Fibroblast of skin of left quadriceps (primary cell): ENCODE measurements at regions not wholly inside any gene's neighbourhood (a gene's known extent, or its start where the extent isn't known, plus 50 kb on each side); places are given as distances from the start of the nearest gene placed in this dataset.

ENCODE experiments used
- DNase-seq, 2 experiments: peaks; one replicate each; pipeline ENCODE4 v3.0.0-alpha.2; 2013; ENCODE audit warnings: low read depth in 2 of 2

DNA sequence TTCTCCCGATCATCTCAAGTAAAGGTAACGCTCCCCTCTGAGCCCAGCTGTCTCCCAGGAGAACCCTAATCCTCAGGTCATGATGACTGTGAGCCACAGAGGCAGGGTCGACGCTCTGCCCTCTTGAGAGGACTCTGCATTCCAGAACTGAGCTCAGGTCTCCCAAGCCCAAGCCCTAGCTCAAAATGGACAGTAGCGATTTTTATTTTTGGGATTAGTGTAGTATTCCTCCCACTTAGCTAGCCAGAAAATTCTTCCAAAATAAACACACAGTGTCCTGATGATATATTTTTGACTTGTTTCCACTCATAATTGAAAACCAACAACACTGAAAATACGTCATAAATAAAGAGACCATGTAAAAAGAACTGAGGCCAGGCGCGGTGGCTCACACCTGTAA lies 462.0 kb upstream of the MGMT start:
- no peak for DNase-seq

DNA sequence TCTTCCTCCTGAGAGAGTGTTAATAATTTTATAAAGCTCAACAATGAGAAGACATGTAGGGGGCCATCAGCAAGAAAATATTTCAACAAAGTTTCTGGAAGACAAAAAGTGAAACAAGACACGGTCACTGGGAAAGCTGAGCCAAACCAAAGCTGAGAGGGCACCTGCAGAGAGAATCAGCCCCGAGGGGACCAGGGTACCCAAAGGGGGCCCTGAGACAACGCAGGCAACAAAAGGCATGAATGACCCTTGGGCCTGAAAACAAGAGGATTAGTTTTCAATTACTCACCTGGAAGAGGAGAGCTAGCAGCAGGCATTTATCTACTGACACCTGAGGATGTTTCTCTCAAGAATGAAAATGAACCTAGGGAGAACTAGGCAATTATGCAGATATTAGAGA lies 461.2 kb upstream of the MGMT start:
- no peak for DNase-seq

- DNase-seq = no peak
These were observed 448.5 kb upstream of the MGMT start for GRCh38 chr10:129018511-129018910.

- no peak for DNase-seq
These were observed 446.2 kb upstream of the MGMT start for GRCh38 chr10:129020651-129021330.

DNA sequence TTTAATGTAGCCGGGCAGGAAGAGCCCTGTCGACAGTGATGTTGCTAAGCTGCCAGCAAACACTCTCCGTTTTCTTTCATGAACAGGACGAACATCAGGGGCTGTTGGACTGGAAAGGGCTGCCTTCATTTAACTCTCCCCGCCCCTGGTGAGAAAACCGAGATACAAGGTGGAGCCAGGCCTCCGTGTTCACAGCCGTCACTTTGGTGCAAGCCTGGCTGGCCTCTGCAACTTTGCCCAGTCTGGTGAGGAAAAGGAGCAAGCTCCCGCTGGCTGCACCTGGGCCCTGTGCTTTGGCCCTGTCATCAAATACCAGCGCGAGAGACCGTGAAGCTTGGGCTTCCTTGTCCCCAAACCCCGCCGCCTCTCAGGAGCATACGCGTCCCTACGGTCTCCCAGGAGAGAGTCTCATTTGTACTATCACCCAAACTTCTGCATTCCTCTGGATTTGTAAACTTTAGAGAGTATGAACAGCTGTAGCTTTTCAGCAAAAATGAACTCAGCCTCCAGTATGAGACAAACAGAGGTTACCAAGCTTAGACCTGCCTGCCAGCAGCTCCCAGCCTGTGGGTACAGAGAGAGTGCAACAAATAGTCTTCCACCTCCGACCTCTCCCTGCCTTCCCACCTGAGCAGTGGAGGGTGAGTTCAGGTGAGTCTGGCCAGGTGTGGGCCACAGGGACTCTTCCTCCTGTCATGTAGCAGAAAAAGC lies 445.3 kb upstream of the MGMT start:
- no peak for DNase-seq

GRCh38 chr10:129023082-129023481 lies 444.0 kb upstream of the MGMT start:
- DNase-seq = no peak

- no peak for DNase-seq
These were observed 443.0 kb upstream of the MGMT start for GRCh38 chr10:129024046-129024445.

DNA sequence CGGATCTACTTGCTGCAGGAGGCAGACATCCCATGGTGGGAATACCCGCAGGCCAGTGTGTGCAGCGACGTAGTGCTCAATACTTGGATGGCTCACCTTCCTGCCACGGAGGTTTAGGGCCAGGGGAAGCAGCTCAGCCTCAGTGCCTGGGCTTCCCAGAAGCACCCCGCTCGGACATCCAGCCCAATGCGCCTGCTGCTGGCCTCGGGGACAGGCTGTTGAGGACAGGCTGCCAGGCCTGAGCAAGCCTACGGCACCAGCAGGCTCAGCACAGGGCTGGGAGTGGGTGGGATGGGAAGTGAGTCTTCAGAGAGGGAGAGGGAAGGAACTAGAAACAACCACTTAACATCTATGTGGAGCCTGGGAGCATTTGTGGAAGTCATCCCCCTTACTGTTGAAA lies 441.3 kb upstream of the MGMT start:
- no peak for DNase-seq

- no peak for DNase-seq
These were observed 439.1 kb upstream of the MGMT start for GRCh38 chr10:129027906-129028305.

DNA sequence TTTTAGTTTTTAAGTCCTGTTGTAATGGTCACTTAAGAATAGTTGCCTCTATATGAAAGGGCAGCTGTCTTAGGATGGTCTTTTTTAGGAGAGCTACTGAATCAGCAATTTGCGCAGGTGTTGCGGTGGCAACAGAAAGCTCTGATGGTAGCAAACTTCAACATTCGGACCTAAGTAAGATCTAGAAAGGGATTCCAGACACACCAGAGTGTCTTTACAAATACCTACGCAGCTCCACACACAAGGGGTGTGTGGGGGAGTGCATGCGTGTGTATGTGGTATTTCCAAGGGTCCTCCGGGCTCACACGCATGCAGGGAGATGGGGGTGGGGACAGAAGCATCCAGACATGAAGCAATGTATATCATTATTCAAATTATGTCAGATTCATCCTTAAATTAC lies 438.6 kb upstream of the MGMT start:
- DNase-seq = no peak

GRCh38 chr10:129029051-129029450 lies 438.0 kb upstream of the MGMT start:
- DNase-seq = no peak

- DNase-seq = no peak
These were observed 437.0 kb upstream of the MGMT start for GRCh38 chr10:129029851-129030602.

DNA sequence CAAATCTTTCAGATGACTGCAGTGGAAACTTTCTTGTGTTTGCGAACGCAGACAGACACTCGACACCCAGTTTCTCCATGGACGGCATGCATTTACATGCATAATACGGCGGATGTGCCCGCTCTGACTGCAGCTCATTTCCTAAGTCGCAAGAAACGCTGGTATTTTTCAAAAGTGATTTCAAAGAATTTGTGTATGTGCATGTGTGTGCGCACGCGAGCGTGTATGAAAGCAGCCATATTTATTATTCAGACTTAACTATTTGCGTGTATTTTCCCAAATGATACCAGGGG lies 436.5 kb upstream of the MGMT start:
- no peak for DNase-seq

GRCh38 chr10:129030996-129031843 lies 435.8 kb upstream of the MGMT start:
- no peak for DNase-seq

DNA sequence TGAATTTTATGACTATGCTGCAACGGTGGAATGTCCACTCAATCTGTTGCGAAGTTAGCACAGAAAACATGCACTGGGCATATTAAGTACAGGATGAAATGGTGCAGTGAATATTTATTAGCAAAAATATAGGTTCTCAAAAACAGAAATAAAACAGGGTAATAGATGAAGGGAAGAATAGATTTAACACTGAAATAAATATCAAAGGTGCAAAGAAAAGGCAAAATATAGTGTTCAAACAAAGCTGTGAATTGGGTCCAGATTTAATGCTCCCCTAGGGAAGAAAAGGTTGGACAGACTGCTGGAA lies 435.2 kb upstream of the MGMT start:
- no peak for DNase-seq

DNA sequence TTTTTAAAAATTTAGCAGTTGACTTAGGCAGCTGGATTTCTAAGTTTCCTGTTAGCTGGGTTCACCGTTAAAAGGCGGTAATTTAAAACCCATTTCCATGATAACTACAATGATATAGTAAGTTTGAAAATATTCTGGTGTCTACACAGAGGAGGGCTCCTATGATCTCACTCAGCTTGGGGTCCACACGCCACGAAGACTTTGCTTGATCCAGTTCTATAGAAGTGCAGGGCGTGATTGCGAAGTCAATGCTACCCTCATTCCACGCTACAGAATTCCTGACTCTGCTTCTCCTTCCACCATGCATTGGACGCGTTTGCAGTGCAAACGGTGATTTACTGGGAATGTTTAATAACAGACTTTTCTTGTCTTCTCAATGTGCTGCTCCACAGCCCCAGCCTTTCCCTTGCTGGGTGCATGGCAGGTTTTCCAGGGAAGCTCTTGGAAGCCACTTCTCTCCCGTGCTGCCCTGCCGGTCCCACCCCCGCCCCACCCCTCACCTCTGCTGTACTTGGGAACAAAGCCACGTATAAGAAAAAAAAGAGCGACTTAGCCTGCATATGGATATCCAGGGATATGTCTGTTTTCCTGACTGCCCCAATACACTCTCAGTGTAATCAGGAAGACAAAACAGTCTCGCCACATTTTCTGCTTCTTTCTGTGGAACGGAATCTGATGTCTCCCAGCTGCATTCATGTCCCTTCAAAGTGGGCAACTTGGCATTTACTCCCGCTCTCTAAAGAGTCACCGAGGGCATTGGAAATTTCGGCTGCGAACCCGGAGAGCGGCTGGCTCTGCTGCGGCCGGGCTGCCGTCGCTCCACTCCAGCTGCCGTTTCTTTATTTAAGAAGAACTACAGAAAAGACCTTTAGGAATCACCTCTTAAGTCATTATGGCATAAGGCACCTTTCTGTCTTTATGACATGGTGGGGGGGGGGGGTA lies 434.4 kb upstream of the MGMT start:
- no peak for DNase-seq

DNA sequence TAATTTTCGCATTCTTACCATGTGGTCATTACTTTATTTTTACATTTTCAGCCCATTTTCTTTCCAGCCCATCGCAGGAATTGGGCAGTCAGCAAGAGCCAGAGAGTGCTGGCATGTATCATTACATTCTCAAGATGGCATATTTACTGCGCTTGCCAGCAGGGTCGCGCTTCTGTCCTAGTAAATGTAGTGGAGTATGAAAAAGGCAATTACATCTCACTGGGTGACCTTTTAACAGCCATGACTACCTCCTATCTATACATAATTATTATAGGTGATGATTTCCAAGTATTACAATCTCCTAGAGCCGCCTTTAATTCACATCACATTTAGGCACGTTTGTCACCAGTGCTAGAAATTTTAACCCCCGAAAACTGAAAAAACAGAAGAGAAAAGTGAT lies 433.7 kb upstream of the MGMT start:
- DNase-seq = no peak

DNA sequence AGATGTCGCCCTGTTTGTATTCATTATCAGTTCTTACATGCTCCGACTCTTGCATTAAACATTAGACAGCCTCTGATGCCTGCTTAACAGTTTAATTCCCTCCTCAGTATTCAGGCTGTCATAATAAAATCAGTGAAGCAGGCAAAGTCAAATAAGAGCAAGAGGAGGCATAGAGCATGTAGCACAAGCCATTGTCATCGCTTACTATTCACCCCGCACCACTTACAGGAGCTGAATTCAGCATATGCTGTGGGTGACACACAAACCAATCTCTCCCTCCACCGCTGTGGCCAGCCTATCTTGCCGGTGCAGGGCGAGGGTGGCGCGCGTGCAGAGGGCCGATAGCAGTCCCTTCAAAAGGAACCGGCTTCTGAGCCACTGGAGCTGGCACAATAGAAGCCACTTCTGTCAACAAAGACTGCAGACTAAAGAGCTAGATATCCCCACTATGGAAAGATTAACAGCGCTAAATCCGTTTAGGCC lies 433.2 kb upstream of the MGMT start:
- DNase-seq = no peak

GRCh38 chr10:129035052-129035827 lies 431.8 kb upstream of the MGMT start:
- DNase-seq = no peak

DNA sequence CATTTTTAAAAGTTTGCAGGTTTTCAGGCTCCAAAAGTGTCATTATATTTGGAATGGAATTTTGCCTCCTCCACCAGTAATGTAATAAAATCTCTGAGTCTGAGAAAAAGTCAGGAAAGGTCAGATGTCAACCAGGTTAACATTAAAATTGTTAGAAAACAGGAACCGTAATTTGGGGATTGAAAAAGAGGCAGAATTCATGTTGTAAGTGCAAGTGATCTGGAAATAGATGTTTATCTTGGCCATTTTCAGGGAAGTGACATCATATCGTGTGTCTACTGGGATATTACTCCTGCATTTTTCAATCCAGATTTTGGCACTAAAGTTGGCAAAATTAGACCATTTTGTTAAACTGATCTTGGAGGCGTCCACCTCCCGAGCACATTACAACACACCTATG lies 428.5 kb upstream of the MGMT start:
- DNase-seq = no peak
